Peyer's patch (tissue), 4 donors: ENCODE measurements at regions not wholly inside any gene's neighbourhood (a gene's known extent, or its start where the extent isn't known, plus 50 kb on each side); places are given as distances from the start of the nearest gene placed in this dataset.

Experiments
- CTCF ChIP-seq, 6 experiments: fragments of 450-650 bp in 4 of 6; fragments of 200-600 bp in 2 of 6; sonication (generic) in 1 of 6; IDR thresholded peaks; one replicate each; pipeline ENCODE4 v1.5.1; 2017 to 2019; ENCODE audit warnings: antibody characterized with exemption in 6 of 6, mild to moderate bottlenecking in 3 of 6, moderate library complexity in 1 of 6
- POLR2A ChIP-seq, 2 donors: fragments of 450-650 bp; IDR thresholded peaks; one replicate each; pipeline ENCODE4 v1.5.1; 2017; ENCODE audit warnings: antibody characterized with exemption in 2 of 2, mild to moderate bottlenecking in 2 of 2, moderate library complexity in 2 of 2

GRCh38 chr12:80016684-80017083 lies 81.8 kb upstream of the PPP1R12A start:
- TF ChIP-seq CTCF (IDR thresholded peaks at IDR 0.05) (no peak), POLR2A (IDR thresholded peaks at IDR 0.05) (no peak)
